ENCODE measurements at regions not wholly inside any gene's neighbourhood (a gene's known extent, or its start where the extent isn't known, plus 50 kb on each side); places are given as distances from the start of the nearest gene placed in this dataset.

DNA sequence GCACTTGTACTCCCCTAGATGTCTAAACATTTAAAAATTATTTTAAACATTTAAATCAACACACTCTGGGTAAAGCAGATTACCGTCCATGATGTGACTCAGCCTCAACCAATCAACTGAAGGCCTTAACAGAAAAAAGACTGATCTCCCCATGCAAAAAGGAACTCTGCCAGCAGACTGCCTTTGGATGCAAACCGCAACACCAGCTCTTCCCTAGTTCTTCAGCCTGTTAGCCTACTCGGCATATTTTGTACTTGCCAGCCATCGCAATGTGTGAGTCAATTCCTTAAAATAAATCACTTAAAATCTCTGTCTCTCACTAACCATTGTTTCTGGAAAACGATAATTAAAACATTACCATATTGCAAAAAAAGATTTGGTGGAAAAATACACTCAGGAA, 375.9 kb downstream of the RSL24D1 start:
- Histone ChIP-seq H3K4me2 (ENCODE audit: low read length) (no peak overlapping the region), H3K27me3 (ENCODE audit: insufficient read depth, low read length) (no peaks in the 10 kb centered on the region), H3K79me2 (ENCODE audit: insufficient read depth, low read length) (no peaks in the 10 kb centered on the region), H2AFZ (ENCODE audit: low read depth, low read length, poor library complexity, severe bottlenecking) (no peak overlapping the region), H3K9ac (ENCODE audit: low read length) (no peak overlapping the region), H3K4me3 (replicated peaks in 1 of 2; ENCODE audit: low read depth in 1 of 2, low read length in 2 of 2) (no peak overlapping the region), H4K20me1 (ENCODE audit: insufficient read depth) (no peaks in the 10 kb centered on the region), H3K27ac (ENCODE audit: low read depth, low read length) (no peak overlapping the region), H3K36me3 (ENCODE audit: control insufficient read depth in 1 of 2, insufficient read depth in 2 of 2, low read length in 2 of 2) (no peaks in the 10 kb centered on the region), H3K9me2 (ENCODE audit: insufficient read depth) (no peaks in the 10 kb centered on the region), H3K9me3 (ENCODE audit: control insufficient read depth in 1 of 2, insufficient read depth in 1 of 2, low read depth in 1 of 2, low read length in 2 of 2) (peaks cover 7 to 23% of the 10 kb centered on the region in 2 experiments; a peak in 2 of 4 replicates), H3K4me1 (ENCODE audit: control insufficient read depth in 1 of 2, insufficient read depth in 2 of 2, low read length in 2 of 2) (no peaks in the 10 kb centered on the region)
- ChIA-PET POLR2A (no interaction called here), RAD21 (ENCODE audit: low non-redundant PET in 1 of 2, low total read pairs in 2 of 2, uncharacterized antibody in 2 of 2, unreplicated experiment in 2 of 2) (no interaction called here), CTCF (no interaction called here)
- intact Hi-C loops (cut with micrococcal nuclease) = no loop called here
- DNase-seq (ENCODE audit: low read depth, low spot score) (no peak), ATAC-seq (no peak)
- TF ChIP-seq, protein P1, sequence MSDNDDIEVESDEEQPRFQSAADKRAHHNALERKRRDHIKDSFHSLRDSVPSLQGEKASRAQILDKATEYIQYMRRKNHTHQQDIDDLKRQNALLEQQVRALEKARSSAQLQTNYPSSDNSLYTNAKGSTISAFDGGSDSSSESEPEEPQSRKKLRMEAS (IDR thresholded peaks at IDR 0.05) = no peak
- TF ChIP-seq, protein P2, sequence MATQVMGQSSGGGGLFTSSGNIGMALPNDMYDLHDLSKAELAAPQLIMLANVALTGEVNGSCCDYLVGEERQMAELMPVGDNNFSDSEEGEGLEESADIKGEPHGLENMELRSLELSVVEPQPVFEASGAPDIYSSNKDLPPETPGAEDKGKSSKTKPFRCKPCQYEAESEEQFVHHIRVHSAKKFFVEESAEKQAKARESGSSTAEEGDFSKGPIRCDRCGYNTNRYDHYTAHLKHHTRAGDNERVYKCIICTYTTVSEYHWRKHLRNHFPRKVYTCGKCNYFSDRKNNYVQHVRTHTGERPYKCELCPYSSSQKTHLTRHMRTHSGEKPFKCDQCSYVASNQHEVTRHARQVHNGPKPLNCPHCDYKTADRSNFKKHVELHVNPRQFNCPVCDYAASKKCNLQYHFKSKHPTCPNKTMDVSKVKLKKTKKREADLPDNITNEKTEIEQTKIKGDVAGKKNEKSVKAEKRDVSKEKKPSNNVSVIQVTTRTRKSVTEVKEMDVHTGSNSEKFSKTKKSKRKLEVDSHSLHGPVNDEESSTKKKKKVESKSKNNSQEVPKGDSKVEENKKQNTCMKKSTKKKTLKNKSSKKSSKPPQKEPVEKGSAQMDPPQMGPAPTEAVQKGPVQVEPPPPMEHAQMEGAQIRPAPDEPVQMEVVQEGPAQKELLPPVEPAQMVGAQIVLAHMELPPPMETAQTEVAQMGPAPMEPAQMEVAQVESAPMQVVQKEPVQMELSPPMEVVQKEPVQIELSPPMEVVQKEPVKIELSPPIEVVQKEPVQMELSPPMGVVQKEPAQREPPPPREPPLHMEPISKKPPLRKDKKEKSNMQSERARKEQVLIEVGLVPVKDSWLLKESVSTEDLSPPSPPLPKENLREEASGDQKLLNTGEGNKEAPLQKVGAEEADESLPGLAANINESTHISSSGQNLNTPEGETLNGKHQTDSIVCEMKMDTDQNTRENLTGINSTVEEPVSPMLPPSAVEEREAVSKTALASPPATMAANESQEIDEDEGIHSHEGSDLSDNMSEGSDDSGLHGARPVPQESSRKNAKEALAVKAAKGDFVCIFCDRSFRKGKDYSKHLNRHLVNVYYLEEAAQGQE (IDR thresholded peaks at IDR 0.05; ENCODE audit: low read depth) = no peak
- TF ChIP-seq POLR2A (IDR thresholded peaks at IDR 0.05; ENCODE audit: borderline replicate concordance, extremely low read depth, insufficient read depth, insufficient read length) (no peak), EZH2 (IDR thresholded peaks at IDR 0.05) (no peak), CEBPB (IDR thresholded peaks at IDR 0.05; ENCODE audit: low read depth) (no peak), SP1 (IDR thresholded peaks at IDR 0.05; ENCODE audit: low read depth) (no peak), EGR1 (IDR thresholded peaks at IDR 0.05; ENCODE audit: low read depth) (no peak), SIN3A (IDR thresholded peaks at IDR 0.05; ENCODE audit: low read depth) (no peak), POLR2AphosphoS5 (IDR thresholded peaks at IDR 0.05; ENCODE audit: low read depth, low read length) (no peak), JUND (IDR thresholded peaks at IDR 0.05) (no peak), SRF (IDR thresholded peaks at IDR 0.05; ENCODE audit: low read depth) (no peak), CBX3 (IDR thresholded peaks at IDR 0.05; ENCODE audit: low read depth) (no peak), RAD21 (IDR thresholded peaks at IDR 0.05; ENCODE audit: low read depth) (no peak), ZNF274 (IDR thresholded peaks at IDR 0.05; ENCODE audit: low read depth, low read length) (no peak)
- TF ChIP-seq, protein P3, sequence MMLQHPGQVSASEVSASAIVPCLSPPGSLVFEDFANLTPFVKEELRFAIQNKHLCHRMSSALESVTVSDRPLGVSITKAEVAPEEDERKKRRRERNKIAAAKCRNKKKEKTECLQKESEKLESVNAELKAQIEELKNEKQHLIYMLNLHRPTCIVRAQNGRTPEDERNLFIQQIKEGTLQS (IDR thresholded peaks at IDR 0.05) = no peak
- TF ChIP-seq, protein P4, sequence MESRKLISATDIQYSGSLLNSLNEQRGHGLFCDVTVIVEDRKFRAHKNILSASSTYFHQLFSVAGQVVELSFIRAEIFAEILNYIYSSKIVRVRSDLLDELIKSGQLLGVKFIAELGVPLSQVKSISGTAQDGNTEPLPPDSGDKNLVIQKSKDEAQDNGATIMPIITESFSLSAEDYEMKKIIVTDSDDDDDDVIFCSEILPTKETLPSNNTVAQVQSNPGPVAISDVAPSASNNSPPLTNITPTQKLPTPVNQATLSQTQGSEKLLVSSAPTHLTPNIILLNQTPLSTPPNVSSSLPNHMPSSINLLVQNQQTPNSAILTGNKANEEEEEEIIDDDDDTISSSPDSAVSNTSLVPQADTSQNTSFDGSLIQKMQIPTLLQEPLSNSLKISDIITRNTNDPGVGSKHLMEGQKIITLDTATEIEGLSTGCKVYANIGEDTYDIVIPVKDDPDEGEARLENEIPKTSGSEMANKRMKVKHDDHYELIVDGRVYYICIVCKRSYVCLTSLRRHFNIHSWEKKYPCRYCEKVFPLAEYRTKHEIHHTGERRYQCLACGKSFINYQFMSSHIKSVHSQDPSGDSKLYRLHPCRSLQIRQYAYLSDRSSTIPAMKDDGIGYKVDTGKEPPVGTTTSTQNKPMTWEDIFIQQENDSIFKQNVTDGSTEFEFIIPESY (IDR thresholded peaks at IDR 0.05; ENCODE audit: extremely low read depth, insufficient replicate concordance, low read length) = no peak
- TF ChIP-seq, protein P5, sequence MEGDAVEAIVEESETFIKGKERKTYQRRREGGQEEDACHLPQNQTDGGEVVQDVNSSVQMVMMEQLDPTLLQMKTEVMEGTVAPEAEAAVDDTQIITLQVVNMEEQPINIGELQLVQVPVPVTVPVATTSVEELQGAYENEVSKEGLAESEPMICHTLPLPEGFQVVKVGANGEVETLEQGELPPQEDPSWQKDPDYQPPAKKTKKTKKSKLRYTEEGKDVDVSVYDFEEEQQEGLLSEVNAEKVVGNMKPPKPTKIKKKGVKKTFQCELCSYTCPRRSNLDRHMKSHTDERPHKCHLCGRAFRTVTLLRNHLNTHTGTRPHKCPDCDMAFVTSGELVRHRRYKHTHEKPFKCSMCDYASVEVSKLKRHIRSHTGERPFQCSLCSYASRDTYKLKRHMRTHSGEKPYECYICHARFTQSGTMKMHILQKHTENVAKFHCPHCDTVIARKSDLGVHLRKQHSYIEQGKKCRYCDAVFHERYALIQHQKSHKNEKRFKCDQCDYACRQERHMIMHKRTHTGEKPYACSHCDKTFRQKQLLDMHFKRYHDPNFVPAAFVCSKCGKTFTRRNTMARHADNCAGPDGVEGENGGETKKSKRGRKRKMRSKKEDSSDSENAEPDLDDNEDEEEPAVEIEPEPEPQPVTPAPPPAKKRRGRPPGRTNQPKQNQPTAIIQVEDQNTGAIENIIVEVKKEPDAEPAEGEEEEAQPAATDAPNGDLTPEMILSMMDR (IDR thresholded peaks at IDR 0.05 in 2 of 3, conservative IDR thresholded peaks at IDR 0.05 in 1 of 3; ENCODE audit: borderline replicate concordance in 1 of 3, insufficient read depth in 1 of 3, low read depth in 2 of 3, low read length in 2 of 3) = no peak
- BruUV-seq (replicated peaks) = no TSS peak

All from HCT116 (cell line).